ENCODE measurements at regions not wholly inside any gene's neighbourhood (a gene's known extent, or its start where the extent isn't known, plus 50 kb on each side); places are given as distances from the start of the nearest gene placed in this dataset.

- TF ChIP-seq ZBTB33 (IDR thresholded peaks at IDR 0.05) (no peak), NR2F2 (IDR thresholded peaks at IDR 0.05) (no peak), TAF1 (conservative IDR thresholded peaks at IDR 0.05) (no peak), JUND (IDR thresholded peaks at IDR 0.05) (no peak), CTCF (IDR thresholded peaks at IDR 0.05; ENCODE audit: low read depth, low read length, missing input control) (no peak)
- no peaks in the 10 kb centered on the region for H3K4me1 ChIP-seq (ENCODE audit: control insufficient read depth in 4 of 4, insufficient read depth in 4 of 4, low read length in 3 of 4)
- no peaks in the 10 kb centered on the region for H3K9me3 ChIP-seq (ENCODE audit: control insufficient read depth in 4 of 4, low read length in 3 of 4)
- no peaks in the 10 kb centered on the region for H3K27me3 ChIP-seq (ENCODE audit: control insufficient read depth in 4 of 4, insufficient read depth in 4 of 4, low read length in 3 of 4)
- no peak overlapping the region for H3K9ac ChIP-seq (ENCODE audit: low read depth in 1 of 2, low read length in 2 of 2)
- H3K27ac ChIP-seq (ENCODE audit: low read depth in 1 of 2, low read length in 2 of 2), result no peak overlapping the region
- no peak overlapping the region for H3K4me3 ChIP-seq (ENCODE audit: low read depth in 1 of 3, low read length in 3 of 3)
- 90% methylated on average over 5 of the region's 5 CpGs for WGBS
- DNase-seq (ENCODE audit: low spot score), result no peak
- H3K36me3 ChIP-seq (ENCODE audit: control insufficient read depth in 4 of 4, insufficient read depth in 3 of 4, low read depth in 1 of 4, low read length in 3 of 4), result no peaks in the 10 kb centered on the region
Measured at GRCh38 chr13:100754459-100754858, 79.9 kb upstream of the TMTC4 start.

- no peaks in the 10 kb centered on the region for H3K27me3 ChIP-seq (ENCODE audit: control insufficient read depth in 4 of 4, insufficient read depth in 4 of 4, low read length in 3 of 4)
- no peak overlapping the region for H3K27ac ChIP-seq (ENCODE audit: low read depth in 1 of 2, low read length in 2 of 2)
- H3K36me3 ChIP-seq (ENCODE audit: control insufficient read depth in 4 of 4, insufficient read depth in 3 of 4, low read depth in 1 of 4, low read length in 3 of 4), result no peaks in the 10 kb centered on the region
- WGBS, result 91% methylated on average over 4 of the region's 4 CpGs
- H3K4me3 ChIP-seq (ENCODE audit: low read depth in 1 of 3, low read length in 3 of 3), result no peak overlapping the region
- TF ChIP-seq ZBTB33 (IDR thresholded peaks at IDR 0.05), result no peak
- no peak for TF ChIP-seq FOXA2 (IDR thresholded peaks at IDR 0.05)
- TF ChIP-seq NR2F2 (IDR thresholded peaks at IDR 0.05), result no peak
- no peak for TF ChIP-seq CTCF (IDR thresholded peaks at IDR 0.05; ENCODE audit: low read depth, low read length, missing input control)
- no peak for TF ChIP-seq MAX (IDR thresholded peaks at IDR 0.05)
- H3K9me3 ChIP-seq (ENCODE audit: control insufficient read depth in 4 of 4, low read length in 3 of 4), result no peaks in the 10 kb centered on the region
- DNase-seq (ENCODE audit: low spot score), result no peak
- H3K9ac ChIP-seq (ENCODE audit: low read depth in 1 of 2, low read length in 2 of 2), result no peak overlapping the region
- H3K4me1 ChIP-seq (ENCODE audit: control insufficient read depth in 4 of 4, insufficient read depth in 4 of 4, low read length in 3 of 4), result no peaks in the 10 kb centered on the region
Measured at GRCh38 chr13:100753376-100753775, 78.8 kb upstream of the TMTC4 start.

GRCh38 chr13:100751826-100752225 is 77.2 kb upstream of the TMTC4 start:
- Histone ChIP-seq H3K9me3 (ENCODE audit: control insufficient read depth in 4 of 4, low read length in 3 of 4) (no peaks in the 10 kb centered on the region), H3K27ac (ENCODE audit: low read depth in 1 of 2, low read length in 2 of 2) (no peak overlapping the region), H3K27me3 (ENCODE audit: control insufficient read depth in 4 of 4, insufficient read depth in 4 of 4, low read length in 3 of 4) (no peaks in the 10 kb centered on the region), H3K4me3 (ENCODE audit: low read depth in 1 of 3, low read length in 3 of 3) (no peak overlapping the region), H3K36me3 (ENCODE audit: control insufficient read depth in 4 of 4, insufficient read depth in 3 of 4, low read depth in 1 of 4, low read length in 3 of 4) (no peaks in the 10 kb centered on the region), H3K4me1 (ENCODE audit: control insufficient read depth in 4 of 4, insufficient read depth in 4 of 4, low read length in 3 of 4) (no peaks in the 10 kb centered on the region), H3K9ac (ENCODE audit: low read depth in 1 of 2, low read length in 2 of 2) (no peak overlapping the region)
- no peak for DNase-seq (ENCODE audit: low spot score)
- WGBS, result 88% methylated on average over 13 of the region's 13 CpGs
- TF ChIP-seq HNF4G (IDR thresholded peaks at IDR 0.05) (no peak), CTCF (IDR thresholded peaks at IDR 0.05; ENCODE audit: low read depth, low read length, missing input control) (no peak), GABPA (IDR thresholded peaks at IDR 0.05 in 1 of 2, conservative IDR thresholded peaks at IDR 0.05 in 1 of 2) (no peak), RAD21 (IDR thresholded peaks at IDR 0.05) (no peak), FOXA1 (IDR thresholded peaks at IDR 0.05) (no peak), EGR1 (IDR thresholded peaks at IDR 0.05; ENCODE audit: low read depth in 2 of 2) (no peak), YY1 (IDR thresholded peaks at IDR 0.05) (no peak), HNF4A (conservative IDR thresholded peaks at IDR 0.05) (no peak), RXRA (IDR thresholded peaks at IDR 0.05) (no peak), SP1 (IDR thresholded peaks at IDR 0.05) (no peak)

All from liver (tissue), 8 donors.